NB4 (cell line): ENCODE measurements at regions not wholly inside any gene's neighbourhood (a gene's known extent, or its start where the extent isn't known, plus 50 kb on each side); places are given as distances from the start of the nearest gene placed in this dataset.

Experiments
- CTCF ChIP-seq: IDR thresholded peaks from one replicate; pipeline ENCODE4 v1.5.1; 2012; ENCODE audit warnings: low read depth, low read length
- POLR2A ChIP-seq: IDR thresholded peaks from 2 replicates; pipeline ENCODE4 v1.6.1; 2011; ENCODE audit warnings: mild to moderate bottlenecking; ENCODE audit not compliant: insufficient read length; ENCODE audit errors: extremely low read depth

GRCh38 chr7:115230882-115231571 is 309.1 kb downstream of the MDFIC start:
- TF ChIP-seq CTCF (no peak), POLR2A (no peak)
